HG02970 (cell line): ENCODE measurements at regions not wholly inside any gene's neighbourhood (a gene's known extent, or its start where the extent isn't known, plus 50 kb on each side); places are given as distances from the start of the nearest gene placed in this dataset.
"Not testable (repeated sequence)": the region's sequence is repeated elsewhere in the genome, so short reads cannot be mapped to it uniquely, and the experiment has no call there.

Experiments
- ATAC-seq: cut with Tn5 transposase; IDR thresholded peaks from one replicate; pipeline ENCODE4 v1.9.1; 2021; ENCODE audit warnings: mild to moderate bottlenecking, moderate library complexity, moderate number of reproducible peaks; ENCODE audit not compliant: unreplicated experiment, low FRiP score

DNA sequence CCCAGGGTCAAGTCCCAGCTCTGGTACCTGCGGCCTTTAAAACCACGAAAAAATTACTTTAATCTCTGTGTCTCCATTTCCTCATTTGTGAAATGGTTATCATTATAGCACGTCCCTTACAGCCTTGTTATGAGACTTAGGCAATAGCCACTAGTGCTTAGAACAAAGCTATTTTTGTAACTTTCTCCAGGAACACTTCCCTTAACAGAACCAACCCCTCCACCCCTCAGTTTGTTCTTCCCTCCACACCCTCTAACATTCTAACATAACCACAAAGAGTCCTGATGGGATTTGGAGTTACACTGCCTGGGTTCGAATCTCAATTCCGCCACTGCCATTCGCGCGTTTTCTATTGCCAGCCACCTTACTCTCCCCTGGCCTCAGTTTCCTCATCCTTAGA, 2777.4 kb upstream of the TPTE start:
- not testable (repeated sequence) for ATAC-seq

DNA sequence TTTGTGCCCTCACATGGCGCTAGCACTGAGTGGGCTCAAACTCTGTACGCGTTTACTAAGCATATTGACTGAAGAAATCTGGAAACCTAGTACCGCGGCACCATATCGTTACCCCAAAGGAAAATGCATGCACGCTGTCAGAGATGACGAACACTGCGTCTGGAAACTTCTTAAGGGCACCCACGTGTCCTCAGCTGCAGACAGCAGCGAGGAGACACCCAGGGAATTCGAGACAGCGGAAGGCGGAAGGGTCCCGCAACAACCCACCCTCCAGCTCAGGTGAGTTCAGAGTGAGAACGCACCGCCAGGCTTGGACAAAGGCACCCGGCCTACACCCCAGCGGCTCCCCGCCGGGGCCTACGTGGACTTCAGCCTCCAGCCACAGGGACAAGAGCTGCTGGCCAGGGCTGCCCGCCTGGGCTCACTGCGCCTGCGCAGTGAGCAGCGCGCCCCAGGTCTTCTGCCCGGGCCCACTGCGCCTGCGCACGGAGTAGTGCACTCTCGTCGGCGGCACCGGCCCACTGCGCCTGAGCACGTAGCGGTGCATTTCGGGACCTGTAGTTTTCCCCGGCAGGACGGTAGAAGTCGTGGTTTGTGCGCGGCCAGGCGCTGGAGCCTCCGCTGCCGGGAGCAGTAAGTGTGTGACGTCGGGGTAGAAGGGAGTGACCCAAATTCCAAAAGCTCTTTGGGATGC, 2776.8 kb upstream of the TPTE start:
- peak; percentile 97 for ATAC-seq

DNA sequence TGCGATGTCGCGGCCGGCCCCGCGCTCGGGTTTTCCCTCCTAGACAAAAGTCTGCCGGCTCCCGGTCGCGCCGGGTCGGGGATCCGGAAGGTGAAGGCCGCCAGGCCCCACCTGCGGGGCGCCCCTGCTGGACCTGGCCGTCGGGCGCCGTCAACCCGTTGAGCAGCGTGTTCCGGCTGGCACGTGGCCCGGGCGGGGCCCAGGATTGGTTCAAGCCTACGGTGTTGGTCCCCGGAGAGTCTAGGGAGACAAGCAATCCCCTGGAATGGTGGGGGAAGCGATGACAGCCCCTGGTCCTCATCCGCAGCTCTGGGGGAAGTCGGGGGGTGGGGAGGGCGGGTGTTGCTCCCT, 2776.3 kb upstream of the TPTE start:
- peak; percentile 70 for ATAC-seq

DNA sequence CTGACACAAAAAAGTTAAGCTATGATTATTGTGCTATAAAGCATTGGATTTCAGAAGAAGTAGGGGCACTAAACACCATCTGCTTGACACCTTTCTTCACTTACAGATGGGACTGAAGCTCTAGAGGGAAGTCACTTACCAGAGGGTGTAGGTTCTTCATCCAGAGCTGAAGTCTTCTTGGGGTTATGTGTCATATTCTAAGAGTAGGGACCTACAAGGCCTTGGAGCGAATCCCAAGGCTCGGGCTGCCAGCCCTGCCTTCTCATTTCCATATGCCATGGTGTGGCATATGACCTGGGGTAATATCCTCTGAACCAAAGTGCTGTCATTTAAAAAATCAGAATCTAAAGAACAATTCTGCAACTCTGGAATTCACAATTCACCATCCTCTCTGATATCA, 2773.4 kb upstream of the TPTE start:
- ATAC-seq: not testable (repeated sequence)

DNA sequence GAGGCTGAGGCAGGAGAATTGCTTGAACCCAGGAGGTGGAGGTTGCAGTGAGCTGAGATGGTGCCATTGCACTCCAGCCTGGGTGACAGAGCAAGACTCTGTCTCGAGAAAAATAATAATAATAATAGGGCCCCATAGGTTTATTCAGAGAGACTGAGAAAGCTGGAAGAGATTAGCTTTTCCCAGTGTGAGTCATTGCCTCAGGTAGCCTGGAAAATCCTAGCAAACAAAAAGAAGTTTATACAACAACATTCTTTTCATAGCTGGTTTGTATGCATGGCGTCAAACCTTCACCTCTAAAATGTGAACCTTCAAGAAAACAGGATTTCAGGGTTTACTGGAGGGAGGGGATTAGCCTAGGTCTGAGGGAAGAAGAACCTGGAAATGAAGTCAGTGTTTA, 2768.8 kb upstream of the TPTE start:
- not testable (repeated sequence) for ATAC-seq

DNA sequence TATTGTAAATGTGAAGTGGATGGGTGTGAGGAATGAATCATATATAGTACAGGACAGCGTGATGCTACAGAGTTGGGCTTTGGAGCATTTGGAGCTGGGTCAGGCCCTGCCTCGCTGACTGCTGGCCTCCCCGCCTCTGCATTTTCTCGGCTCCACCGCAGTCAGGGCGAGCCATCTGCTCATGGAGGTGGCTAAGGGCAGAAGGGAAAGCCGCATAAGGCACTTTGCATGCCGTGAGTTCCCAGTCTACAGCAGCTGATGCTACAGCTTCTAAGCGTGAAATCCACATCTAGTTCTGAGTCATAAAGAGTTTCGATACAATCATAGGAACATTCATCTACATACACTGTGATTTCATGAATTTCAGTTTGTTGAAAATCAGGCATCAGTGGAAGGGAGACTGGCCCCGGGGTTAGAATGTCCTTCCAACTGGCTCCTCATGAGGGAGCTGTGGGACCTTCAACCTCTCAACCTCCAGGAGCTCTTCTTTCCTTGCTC, 2768.0 kb upstream of the TPTE start:
- ATAC-seq: peak; percentile 60

DNA sequence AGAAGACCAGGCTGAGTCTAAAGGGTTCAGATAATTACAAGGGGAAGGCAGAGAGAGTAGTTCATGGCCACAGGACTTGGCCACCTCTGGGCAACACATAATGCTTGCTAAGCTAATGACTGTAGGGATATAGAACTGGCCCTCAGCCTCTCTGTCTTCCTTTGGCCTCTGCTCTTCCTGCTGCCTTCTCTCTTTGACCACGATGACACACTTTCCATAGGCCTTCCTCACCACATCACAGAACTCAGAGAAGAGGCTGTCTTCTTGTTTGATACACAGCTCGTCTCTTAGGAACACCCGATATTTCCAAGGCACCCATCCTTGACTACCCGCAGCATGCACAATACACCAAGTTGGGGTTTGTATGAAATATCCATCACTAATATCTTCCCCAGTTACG, 2751.4 kb upstream of the TPTE start:
- ATAC-seq: not testable (repeated sequence)

DNA sequence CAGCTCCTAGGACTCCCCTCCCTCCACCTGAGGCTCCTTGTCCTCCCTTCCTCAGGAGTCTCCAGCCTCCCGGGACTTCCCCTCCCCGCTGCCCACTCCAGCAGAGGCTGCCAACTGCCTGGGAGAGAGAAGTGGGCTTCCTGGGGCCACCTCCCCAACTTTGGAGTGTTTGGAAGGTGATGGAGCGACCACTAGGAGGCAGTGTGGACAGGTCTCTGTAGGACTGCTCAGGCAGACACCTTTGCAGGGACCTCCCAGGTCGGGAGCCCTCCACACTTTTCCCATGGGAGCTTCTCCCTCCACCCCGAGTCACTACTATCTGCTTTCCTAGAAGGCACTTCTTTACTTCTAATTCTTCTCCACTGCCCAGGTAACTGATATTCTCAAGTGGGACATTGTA, 2747.2 kb upstream of the TPTE start:
- ATAC-seq: not testable (repeated sequence)

DNA sequence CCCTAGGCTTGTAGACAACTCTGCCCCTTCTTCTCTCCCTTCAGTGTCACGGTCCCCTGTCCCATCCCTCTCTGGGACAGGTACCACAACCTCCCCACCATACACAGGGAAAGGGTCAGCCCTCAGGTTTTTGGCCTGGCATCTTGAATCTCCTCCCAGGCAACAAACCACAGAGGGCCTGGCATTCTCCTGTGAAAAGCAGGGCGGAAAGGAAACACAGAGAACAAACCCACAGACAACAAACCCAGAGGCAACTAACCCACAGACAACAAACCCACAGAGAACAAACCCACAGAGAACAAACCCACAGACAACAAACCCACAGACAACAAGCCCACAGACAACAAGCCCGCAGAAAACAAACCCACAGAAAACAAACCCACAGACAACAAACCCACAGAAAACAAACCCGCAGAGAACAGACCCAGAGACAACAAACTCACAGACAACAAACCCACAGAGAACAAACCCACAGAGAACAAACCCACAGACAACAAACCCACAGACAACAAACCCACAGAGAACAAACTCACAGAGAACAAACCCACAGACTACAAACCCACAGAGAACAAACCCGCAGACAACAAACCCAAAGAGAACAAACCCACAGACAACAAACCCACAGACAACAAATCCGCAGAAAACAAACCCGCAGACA, 2745.9 kb upstream of the TPTE start:
- not testable (repeated sequence) for ATAC-seq

DNA sequence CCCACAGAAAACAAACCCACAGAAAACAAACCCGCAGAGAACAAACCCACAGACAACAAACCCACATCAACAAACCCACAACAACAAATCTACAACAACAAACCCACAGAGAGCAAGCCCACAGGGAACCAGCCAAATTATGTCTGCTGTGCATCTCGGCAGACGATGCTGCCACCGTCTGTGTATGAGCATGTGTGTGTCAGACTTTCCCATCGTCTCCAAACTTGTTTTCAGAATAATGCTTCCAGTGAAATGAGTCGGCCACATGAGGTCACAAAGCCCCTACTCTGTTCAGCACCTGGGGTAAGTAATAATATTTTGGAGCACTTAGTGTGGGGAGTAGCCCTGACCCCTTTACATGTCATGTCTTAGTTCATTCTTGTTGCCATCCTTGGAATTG, 2745.3 kb upstream of the TPTE start:
- not testable (repeated sequence) for ATAC-seq

DNA sequence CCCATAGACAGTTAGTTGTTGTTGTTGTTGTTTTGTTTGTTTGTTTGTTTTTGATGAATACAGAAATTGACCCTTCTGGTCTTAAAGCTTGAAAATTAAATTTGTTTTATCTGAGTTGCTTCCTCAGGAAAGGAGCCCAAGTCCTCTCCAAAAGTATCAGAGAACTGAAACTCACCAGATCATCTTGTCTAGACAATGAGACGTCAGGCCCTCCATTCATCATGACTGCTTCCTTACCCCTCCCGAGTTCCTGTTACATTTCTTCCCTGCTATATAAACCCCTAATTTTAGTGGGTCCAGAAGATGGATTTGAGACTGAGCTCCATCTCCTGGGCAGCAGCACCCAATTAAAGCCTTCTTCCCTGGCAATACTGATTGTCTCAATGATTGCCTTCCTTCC, 2744.8 kb upstream of the TPTE start:
- ATAC-seq: not testable (repeated sequence)

DNA sequence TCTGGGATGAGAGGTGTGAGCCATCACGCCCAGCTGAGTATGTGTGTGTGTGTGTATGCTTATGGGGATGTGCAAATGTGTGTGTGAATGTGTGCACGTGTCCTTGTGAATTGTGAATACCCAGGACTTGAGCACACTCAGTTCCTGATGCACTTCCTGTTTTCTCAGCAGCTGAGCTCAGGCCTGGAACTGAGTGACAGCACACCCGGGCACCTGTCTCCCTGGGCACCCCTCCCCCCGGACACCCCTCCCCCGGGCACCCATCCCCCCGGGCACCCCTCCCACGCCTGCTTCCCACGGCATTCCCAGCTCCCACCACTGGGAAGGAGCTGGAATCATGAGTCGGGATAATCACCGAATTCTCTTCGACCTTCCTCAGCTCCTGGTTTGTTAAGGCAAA, 2744.1 kb upstream of the TPTE start:
- ATAC-seq: not testable (repeated sequence)

DNA sequence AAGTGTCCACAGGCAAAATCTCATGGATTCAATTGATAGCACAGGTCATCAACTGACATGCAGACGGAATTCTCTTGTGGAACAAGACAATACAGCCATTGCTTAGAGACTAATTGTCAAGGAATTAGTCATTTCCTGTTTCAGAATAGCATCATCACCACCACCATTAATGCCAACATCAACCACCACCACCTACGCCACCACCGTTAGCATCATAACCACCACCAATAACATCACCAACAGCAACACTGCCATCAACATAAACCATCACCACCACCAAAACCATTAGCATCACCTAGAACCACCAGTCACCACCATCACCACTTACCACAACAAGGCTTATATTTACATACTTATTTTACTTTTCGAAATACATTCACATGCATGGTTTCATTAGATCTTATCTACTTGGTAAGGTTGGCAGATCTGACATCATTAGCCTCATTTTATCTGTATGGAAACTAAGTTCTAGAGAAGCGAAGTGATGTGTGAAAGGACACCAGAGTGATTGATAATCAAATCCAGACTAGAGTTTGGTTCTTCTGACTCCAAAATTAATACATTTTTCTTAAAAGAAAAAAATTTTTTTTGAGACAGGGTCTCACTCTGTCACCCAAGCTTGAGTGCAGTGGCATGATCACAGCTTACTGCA, 2733.8 kb upstream of the TPTE start:
- ATAC-seq: not testable (repeated sequence)

DNA sequence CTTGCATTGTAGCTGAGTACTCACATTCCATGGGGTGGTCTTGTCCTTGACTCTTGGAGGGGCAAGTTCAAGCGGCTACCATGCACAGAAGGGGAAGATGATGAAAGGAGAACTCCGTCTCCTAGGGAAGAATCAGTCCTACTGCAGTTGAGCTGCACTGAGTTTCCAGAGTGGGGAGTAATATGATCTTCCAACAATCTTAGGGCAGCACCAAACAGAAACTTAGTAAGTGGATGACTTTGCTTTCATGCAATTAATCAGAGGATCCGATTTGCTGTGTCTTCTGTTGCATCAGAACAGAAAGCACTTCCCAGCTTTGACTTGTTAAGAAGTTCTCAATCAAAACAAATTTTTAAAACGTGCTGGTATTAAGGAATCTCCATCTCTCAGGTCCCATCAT, 2727.6 kb upstream of the TPTE start:
- ATAC-seq: not testable (repeated sequence)

DNA sequence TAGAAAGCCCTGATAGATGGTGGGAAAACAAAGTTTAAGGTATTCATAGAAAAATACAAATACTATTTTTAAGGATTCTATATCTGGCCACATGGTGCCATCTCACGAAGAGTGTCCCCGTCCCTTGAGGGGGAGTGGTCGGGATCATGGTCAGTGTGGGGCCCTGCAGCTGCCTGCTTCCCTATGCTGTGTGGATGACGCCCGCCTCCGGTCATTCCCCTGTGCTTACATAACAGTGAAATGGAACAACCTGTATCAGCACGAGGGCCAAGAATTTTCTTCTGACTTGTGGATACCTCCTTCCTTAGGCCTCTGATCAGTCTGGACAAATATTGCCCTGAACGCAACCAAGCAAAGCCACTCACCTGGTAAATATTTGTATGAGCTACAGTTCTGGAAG, 2724.1 kb upstream of the TPTE start:
- ATAC-seq: not testable (repeated sequence)

DNA sequence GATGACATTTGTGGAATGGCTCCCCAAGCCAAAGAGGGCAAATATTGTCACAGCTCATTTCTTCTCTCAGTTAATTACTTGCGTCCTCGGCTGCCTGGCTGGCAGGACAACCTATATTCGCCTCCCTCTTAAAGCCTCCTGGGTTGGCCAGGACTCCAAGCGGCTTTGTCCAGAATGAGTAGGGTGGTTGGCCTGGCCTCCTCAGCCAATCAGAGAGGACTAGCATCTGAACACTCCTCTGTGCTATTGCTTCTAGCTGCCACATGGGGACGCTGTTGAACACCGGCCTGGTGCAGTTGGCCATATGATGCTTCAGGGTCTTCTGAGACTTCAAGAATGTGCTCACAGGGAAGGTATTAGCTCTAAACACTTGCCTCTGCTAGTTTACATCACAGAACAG, 2722.9 kb upstream of the TPTE start:
- ATAC-seq: not testable (repeated sequence)

DNA sequence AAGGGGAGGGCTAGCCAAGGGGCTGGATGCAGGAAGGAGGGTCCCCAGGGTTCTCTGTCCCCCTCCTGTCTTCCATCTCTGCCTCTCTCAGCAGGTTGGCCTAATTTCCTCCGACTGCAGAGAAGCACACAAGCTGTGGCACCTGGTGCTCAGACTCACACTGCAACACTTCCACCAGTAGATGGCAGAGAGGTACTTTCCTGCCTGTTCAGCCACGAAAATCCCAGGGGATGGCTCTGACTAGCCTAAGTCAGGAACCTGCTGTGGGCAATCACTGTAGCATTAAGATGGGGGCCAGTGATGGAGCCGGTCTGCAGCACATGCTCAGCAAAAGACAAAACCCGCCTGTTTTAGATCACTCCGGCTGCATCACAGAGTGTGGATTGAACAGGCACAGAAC, 2721.7 kb upstream of the TPTE start:
- ATAC-seq: not testable (repeated sequence)

DNA sequence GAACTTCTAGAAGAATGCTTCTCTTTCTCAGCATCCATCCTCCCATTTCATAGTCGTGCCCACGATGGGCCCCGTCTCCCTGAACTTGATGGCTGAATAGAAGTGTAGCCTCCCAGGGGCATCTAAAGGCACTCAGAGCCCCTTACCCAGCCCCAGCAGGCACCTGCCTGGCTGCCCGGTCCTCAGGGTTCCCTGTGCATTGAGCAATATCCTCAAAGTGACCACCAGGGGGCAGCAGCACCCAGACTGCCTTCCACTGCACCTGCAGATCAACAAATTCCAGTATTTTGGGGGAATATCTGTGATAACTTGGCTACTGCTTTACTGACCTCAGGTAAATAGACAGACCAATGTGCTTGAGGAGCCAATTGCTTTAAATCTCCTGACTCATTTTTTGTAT, 2707.9 kb upstream of the TPTE start:
- not testable (repeated sequence) for ATAC-seq

DNA sequence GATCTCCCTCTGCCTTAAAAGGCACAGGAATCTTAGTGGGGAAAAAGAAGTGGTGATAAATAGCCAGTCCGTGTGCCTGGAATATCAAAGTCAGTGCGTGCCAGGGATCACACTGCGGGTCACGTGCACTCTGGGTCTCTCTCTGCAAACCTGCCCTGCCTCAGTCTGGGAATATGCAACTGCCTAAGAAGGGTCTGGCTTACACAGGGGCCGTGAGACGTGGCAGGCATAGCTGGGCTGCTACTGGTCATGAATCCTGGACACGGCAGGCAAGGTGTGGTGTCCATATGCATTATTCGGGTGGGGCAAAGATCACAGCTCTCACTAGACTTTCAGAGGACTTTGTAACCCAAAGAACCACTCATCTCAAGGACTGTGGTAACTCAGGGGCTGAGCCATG, 2704.4 kb upstream of the TPTE start:
- not testable (repeated sequence) for ATAC-seq

DNA sequence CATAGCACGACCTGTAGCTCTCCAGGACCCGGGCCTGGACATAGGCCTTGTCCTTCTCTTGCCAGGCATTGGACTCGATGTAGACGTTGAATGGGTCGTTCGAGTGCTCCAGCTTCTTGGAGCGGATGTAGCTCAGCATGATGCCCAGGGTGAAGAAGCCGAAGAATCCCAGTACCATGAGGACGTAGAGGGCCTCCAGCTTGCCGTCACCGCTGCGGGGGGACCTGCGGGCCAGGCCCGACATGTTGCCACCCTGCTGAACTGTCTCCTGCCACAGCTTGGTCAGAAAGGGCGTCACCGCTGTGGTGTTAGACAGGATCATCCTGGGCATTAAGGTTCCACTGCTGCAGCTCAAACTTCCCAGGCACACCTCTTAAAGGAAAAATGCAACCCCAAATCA, 2702.1 kb upstream of the TPTE start:
- ATAC-seq: not testable (repeated sequence)

DNA sequence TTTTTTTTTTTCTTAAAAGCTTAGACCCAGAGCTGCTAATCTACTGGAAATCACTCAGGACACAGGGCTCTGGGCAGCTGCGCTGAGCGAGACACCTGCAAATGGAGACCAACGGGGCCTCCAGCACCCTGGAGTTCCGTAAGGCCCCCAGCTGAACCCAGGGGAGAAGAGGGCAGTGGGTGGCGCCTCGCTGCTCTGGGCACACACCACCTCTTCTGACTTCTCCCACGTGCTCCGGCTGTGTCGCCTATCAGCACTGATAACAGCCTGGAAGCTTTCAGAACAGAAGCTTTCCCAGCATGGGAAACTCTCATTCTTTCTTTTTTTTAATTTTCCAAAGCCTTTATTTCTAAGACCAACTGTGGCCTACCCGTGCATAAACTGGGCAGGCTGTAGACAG, 2695.8 kb upstream of the TPTE start:
- ATAC-seq: not testable (repeated sequence)
